Activated naive CD4-positive, alpha-beta T cell treated with anti-CD3 and anti-CD28 coated beads, Interleukin-2, amount 50 U/mL, for 24 hours (primary cell): ENCODE measurements at regions not wholly inside any gene's neighbourhood (a gene's known extent, or its start where the extent isn't known, plus 50 kb on each side); places are given as distances from the start of the nearest gene placed in this dataset.

Source experiments
- H3K27ac Mint-ChIP-seq: one replicate; pipeline ENCODE4 v1.8.0; 2021; ENCODE audit warnings: mild to moderate bottlenecking, mixed read lengths
- H3K27me3 Mint-ChIP-seq: one replicate; pipeline ENCODE4 v1.8.0; 2021; ENCODE audit warnings: mixed read lengths
- H3K36me3 Mint-ChIP-seq: one replicate; pipeline ENCODE4 v1.8.0; 2021; ENCODE audit warnings: mixed read lengths
- H3K4me1 Mint-ChIP-seq: one replicate; pipeline ENCODE4 v1.8.0; 2021; ENCODE audit warnings: mixed read lengths
- H3K4me3 Mint-ChIP-seq: one replicate; pipeline ENCODE4 v1.8.0; 2021; ENCODE audit warnings: mild to moderate bottlenecking, mixed read lengths
- H3K9me3 Mint-ChIP-seq: one replicate; pipeline ENCODE4 v1.8.0; 2021; ENCODE audit warnings: mixed read lengths

DNA sequence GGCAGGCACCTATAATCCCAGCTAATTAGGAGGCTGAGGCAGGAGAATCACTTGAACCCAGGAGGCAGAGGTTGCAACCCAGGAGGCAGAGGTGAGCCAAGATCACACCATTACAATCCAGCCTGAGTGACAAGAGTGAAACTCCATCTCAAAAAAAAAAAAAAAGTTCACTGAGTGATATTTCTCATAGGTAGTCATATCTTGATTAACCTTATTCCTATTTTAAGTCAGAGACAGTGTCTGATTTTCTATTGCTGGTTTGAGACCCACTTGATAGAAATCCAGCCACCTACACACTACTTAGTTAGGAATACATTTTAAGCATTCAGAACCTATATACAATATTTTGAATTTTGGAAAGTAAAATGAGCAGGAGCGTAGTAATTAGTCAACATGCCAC is 357.4 kb upstream of the ADGRL2 start:
- Mint-ChIP-seq H3K4me1 (no peaks in the 10 kb centered on the region), H3K27me3 (no peaks in the 10 kb centered on the region), H3K4me3 (no peak overlapping the region), H3K27ac (no peak overlapping the region), H3K36me3 (no peaks in the 10 kb centered on the region), H3K9me3 (no peaks in the 10 kb centered on the region)

DNA sequence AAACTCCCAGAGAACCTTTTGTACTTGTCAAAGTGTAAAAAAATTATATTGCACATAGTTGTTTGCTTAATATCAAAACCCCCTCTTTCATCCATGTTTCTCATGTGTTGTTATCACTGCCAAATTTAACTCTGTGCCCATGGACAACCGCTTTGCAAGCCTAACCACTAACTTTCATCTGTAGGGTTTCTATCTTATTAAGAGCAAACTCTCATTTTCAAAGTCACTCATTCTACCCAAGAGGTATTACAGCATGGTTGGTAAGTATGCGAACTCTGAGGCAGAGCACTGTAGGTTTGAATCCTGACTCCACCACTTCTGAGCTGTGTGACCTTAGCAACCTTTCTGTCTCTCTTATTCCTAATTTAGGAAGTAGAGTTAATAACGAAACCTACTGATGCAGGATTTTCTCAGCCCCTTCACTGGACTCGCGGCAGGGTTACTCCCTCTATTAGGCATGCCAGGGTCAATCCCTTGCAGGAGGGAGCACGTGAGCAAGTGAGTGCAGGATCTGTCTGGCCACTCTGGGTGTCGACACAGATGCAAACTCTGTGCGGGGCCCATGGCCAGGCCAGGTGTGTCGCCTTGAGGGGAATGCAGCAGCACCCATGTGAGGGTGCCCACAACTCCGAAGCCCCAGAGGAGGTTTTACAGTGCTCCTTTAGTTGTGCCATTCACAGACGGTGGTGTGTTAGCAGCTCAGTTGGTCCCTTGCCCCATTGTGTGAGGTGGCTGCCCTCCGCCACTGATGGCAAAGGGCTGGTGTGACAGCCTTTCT is 361.5 kb upstream of the ADGRL2 start:
- no peaks in the 10 kb centered on the region for H3K9me3 Mint-ChIP-seq
- H3K27ac Mint-ChIP-seq: no peak overlapping the region
- no peak overlapping the region for H3K4me3 Mint-ChIP-seq
- H3K36me3 Mint-ChIP-seq: no peaks in the 10 kb centered on the region
- no peaks in the 10 kb centered on the region for H3K27me3 Mint-ChIP-seq
- no peaks in the 10 kb centered on the region for H3K4me1 Mint-ChIP-seq

DNA sequence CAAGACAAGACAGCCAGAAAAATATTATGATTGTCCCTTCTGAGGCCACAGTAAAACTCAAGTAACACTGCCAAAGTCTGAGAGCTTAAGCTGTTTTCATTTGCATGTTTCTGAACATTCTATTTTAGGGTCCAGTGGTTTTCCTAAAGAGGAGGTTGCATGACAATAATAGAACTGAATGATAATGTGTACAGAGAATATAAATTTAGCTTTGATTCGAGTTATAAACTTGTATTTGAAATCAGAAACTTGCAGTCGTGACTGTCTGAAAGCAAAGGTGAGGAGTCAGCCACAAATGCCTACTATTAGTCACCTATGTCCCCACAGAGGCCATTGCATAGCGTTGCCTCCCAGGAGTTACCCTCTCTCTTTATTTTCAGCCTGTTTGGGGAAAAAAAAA is 363.1 kb upstream of the ADGRL2 start:
- H3K4me3 Mint-ChIP-seq: no peak overlapping the region

DNA sequence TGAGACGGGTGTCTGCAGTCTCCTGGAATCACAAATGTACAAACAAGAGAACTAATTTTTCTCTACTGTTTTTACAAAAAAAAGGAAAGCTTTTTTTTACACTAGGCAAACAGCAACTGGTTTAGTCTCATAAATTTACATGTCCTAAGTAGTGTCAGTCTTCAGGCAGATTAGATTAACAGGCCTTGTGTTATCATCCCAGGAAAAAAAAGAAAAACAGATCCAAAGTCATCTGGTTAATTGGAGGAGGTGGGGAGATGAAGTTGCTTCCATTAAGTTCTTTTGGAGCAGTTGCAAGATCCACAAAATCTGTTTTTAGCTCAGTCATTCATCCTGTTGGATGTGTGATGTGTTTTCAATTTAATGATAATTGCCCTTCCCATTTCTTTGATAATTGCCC is 363.5 kb upstream of the ADGRL2 start:
- Mint-ChIP-seq H3K36me3 (no peaks in the 10 kb centered on the region), H3K4me1 (no peaks in the 10 kb centered on the region), H3K9me3 (no peaks in the 10 kb centered on the region), H3K4me3 (no peak overlapping the region), H3K27me3 (no peaks in the 10 kb centered on the region), H3K27ac (no peak overlapping the region)

More for the DNA sequence above, 363.1 kb upstream of the ADGRL2 start:
- Mint-ChIP-seq H3K9me3 (no peaks in the 10 kb centered on the region), H3K27ac (no peak overlapping the region), H3K27me3 (no peaks in the 10 kb centered on the region), H3K36me3 (no peaks in the 10 kb centered on the region), H3K4me1 (no peaks in the 10 kb centered on the region)

DNA sequence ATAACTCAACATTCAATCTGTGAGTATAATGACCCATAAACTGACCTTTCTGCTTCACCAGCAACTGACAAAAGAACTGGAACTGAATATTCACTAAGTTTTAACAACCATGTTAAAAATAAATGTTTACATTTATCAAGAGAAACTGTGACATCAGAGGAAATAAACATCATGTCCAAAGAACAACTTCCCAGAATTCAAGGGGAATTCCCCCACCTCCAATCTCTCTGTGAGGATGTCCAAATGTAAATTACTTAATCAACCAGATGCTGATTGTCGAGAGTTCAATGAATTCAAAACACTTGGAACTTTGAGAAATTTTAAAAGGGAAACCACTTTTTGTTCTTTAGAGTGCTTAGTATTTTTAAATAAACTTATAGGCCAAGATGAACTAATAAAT is 365.6 kb upstream of the ADGRL2 start:
- H3K9me3 Mint-ChIP-seq: no peaks in the 10 kb centered on the region
- H3K4me3 Mint-ChIP-seq: no peak overlapping the region
- no peak overlapping the region for H3K27ac Mint-ChIP-seq
- no peaks in the 10 kb centered on the region for H3K36me3 Mint-ChIP-seq
- no peaks in the 10 kb centered on the region for H3K4me1 Mint-ChIP-seq
- H3K27me3 Mint-ChIP-seq: no peaks in the 10 kb centered on the region

DNA sequence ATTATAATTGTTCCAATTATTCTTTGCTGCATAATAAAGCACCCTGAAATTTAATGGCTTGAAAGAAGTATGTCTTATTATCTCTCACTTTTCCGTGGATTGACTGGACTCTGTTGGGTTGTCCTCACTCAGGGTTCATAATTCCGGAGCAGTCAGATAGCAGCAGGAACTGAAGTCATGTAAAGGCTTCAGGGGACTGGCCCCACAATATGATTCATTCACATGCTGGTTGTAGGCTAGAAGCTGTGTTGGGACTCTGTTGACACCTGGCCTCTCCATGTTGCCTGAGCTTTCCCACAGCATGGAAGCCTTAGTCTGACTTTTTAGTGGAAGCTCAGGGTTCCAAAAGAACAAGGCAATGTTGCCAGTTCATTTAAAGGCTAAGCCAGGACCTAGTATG is 367.1 kb upstream of the ADGRL2 start:
- Mint-ChIP-seq H3K27ac (no peak overlapping the region), H3K4me3 (no peak overlapping the region), H3K4me1 (no peaks in the 10 kb centered on the region), H3K9me3 (no peaks in the 10 kb centered on the region), H3K27me3 (no peaks in the 10 kb centered on the region), H3K36me3 (no peaks in the 10 kb centered on the region)

DNA sequence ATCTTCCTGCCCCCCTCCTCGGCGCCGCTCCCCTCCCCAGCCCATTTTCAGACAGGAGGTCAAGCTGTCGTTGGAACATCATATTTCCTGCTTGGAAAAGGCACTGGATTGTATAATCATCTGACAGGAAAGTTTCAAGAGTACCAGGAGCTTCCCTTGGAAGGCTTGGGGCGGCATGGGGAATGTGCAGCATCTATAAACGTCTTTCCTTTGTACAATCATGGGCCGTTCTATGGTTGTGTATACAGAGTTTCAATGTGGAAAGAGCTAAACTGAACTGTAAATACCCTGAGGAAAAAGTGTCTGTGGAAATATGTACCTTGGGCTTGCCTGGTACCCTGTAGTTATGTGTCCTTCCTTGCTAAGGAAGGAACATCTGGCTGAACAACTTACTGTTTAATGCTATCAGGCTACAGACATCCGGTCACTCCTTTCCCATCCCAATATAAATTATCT is 368.1 kb upstream of the ADGRL2 start:
- Mint-ChIP-seq H3K9me3 (no peaks in the 10 kb centered on the region), H3K27me3 (no peaks in the 10 kb centered on the region), H3K36me3 (no peaks in the 10 kb centered on the region), H3K4me3 (no peak overlapping the region), H3K4me1 (no peaks in the 10 kb centered on the region), H3K27ac (no peak overlapping the region)

DNA sequence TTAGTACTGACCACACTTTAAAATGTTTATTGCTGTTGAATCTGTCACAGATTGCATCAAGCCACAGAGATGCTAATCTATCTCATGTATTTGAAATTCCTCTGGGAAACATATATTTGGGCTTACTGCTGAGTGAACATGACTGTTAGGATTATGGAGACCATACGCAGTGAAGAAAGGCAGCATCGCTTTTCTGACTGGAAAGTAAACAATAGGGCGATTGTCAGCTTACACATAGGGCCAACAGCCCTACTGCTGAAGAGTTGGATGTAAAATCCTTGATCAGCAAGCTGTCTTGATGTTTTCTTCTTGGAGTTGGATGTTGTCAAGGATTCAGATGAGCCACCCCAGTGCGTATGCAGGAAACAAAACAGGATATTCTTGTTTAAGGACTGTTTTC is 368.7 kb upstream of the ADGRL2 start:
- Mint-ChIP-seq H3K9me3 (no peaks in the 10 kb centered on the region), H3K27me3 (no peaks in the 10 kb centered on the region), H3K4me1 (no peaks in the 10 kb centered on the region), H3K36me3 (no peaks in the 10 kb centered on the region), H3K27ac (no peak overlapping the region), H3K4me3 (no peak overlapping the region)

DNA sequence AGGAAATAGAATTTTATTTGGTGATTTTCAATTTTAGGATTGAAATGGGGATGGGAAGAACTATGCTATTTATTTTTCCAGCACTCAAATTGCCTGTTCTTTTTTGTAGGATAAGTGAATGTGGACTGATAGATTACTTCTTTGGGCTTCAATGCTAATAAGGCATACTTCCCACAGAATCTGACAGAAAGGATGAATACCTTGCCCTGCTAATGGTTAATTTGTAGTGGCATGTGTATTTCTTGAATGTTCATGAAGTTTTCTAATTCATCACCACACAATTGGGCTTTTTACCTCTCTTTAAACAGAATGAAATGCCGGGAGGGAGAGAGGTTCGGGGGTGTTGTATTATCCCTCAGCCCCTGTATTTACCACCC is 369.1 kb upstream of the ADGRL2 start:
- Mint-ChIP-seq H3K4me3 (no peak overlapping the region), H3K27me3 (no peaks in the 10 kb centered on the region), H3K4me1 (no peaks in the 10 kb centered on the region), H3K36me3 (no peaks in the 10 kb centered on the region), H3K9me3 (no peaks in the 10 kb centered on the region), H3K27ac (no peak overlapping the region)

DNA sequence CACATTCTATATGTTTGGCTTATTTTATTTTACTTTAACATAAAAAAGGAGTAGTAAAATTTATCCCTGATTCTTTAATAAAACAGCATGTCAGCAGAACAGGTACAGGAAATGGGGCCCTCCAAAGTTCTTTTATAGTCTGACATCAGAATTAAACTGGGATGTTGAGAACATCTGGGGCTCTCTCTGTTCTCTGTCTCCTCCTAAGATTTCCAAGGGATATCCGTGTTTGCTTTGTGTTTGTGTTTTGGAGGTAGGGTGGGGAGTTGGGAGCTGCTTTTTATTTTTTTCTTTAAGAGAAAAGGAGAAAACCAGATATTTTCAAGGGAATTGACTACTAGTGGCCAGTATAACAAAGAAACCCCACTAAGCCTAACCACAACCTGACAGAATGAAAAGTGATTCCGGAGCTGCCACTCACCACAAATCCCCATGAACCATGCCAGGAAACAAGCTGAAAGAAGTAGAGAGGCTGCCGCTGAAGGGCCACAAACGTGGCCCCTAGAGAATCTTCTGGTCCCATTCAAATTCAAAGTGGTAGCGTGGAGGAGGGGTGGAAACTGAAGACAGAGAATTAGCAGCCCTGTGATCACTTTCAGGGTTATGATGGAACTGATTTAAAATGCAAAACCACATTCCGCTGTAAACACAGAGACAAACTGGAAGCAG is 369.6 kb upstream of the ADGRL2 start:
- Mint-ChIP-seq H3K9me3 (no peaks in the 10 kb centered on the region), H3K36me3 (no peaks in the 10 kb centered on the region), H3K4me1 (no peaks in the 10 kb centered on the region), H3K27me3 (no peaks in the 10 kb centered on the region), H3K27ac (no peak overlapping the region), H3K4me3 (no peak overlapping the region)

DNA sequence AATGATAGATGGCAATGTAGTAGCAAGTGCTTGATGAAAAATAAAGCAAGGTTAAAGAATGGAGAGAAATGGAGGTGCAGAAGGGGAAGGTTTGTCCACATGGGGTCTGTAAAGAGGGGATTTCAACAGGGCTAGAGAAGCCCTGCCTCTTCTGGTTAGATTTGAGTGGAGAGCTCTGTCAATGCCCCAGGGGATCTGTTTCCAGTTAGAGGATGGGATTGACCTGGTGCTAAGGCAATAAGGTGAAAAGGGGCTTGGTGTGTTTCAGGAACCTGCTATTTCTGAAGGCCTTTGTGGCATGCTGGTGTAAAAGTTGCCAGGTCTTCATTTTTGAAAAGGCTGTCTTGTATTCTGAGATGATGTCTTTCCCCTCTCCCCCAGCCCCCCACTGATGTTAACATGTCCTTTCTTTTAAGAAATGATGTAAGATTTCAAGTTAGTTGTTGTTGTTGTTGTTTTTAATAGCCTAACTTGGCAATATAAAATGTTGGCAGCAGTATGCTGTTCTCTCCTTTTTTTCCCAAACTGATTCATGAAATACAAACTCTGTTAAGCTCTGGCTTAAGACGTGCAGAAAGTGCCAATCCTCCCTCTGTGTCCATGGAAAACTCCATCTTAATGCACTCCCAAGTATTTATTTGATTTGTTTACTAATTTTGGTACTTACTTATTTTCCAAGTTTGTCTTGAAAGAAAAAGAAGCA is 370.3 kb upstream of the ADGRL2 start:
- H3K36me3 Mint-ChIP-seq: no peaks in the 10 kb centered on the region
- H3K4me3 Mint-ChIP-seq: no peak overlapping the region
- no peaks in the 10 kb centered on the region for H3K9me3 Mint-ChIP-seq
- H3K27me3 Mint-ChIP-seq: no peaks in the 10 kb centered on the region
- no peak overlapping the region for H3K27ac Mint-ChIP-seq
- no peaks in the 10 kb centered on the region for H3K4me1 Mint-ChIP-seq

DNA sequence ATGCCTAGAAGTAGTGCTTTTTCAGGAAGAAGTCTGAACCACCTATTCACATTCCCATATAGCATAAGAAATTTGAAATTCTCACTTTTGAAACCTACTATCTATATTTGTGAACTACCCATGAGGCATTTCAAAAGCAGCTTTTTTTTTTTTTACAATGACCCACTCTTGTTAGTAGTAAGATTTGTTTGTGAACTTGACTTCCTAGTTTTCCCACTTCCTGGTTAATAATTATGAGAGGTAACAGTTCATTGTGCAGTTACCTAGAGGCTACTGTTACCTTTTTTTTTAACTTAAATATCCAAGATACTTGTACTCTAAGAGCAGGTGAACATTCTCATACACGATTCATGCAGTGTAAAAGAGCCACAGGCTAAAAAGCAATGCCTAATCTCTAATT is 371.7 kb upstream of the ADGRL2 start:
- Mint-ChIP-seq H3K27ac (no peak overlapping the region), H3K36me3 (no peaks in the 10 kb centered on the region), H3K9me3 (no peaks in the 10 kb centered on the region), H3K4me1 (no peaks in the 10 kb centered on the region), H3K4me3 (no peak overlapping the region), H3K27me3 (no peaks in the 10 kb centered on the region)

DNA sequence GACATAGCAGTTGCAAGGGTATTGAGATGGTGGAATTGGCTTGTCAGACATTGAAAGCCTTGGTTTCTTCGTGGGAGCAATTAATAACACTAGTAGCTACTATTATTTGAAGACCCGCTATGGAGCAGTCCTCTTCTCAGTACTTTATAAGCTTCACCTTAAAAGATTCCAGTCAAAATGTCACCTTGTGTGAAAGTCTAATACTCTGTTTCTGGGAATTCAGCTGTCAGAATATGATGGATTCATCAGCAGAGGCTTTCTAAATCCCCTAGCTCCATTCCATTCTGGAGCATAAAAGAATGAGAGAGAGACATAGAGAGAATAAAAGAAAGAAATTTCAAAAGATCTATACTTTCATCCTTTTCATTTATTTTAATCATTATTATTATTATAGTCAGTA is 375.9 kb upstream of the ADGRL2 start:
- no peaks in the 10 kb centered on the region for H3K36me3 Mint-ChIP-seq
- H3K4me3 Mint-ChIP-seq: no peak overlapping the region
- H3K27ac Mint-ChIP-seq: no peak overlapping the region
- no peaks in the 10 kb centered on the region for H3K27me3 Mint-ChIP-seq
- no peaks in the 10 kb centered on the region for H3K9me3 Mint-ChIP-seq
- H3K4me1 Mint-ChIP-seq: no peaks in the 10 kb centered on the region

DNA sequence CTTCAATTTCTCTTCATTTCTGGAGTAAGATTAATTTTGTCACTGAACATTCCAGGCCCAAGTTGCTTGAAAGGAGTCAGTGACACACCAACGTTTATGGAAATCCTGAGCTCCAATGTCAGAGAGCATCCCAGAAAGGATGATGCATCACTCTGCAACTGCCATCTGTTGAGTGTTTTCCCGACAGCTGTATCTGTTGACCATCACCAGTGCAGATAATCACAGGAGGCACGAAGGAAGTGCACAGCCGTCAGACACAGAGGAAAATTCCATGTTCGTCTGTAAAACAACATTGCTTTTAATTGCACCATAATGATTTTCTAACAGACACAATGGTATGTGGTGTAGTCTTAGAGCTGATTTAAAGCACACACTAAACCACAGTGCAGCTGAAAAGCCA is 376.7 kb upstream of the ADGRL2 start:
- no peaks in the 10 kb centered on the region for H3K4me1 Mint-ChIP-seq
- H3K9me3 Mint-ChIP-seq: no peaks in the 10 kb centered on the region
- no peak overlapping the region for H3K27ac Mint-ChIP-seq
- H3K4me3 Mint-ChIP-seq: no peak overlapping the region
- no peaks in the 10 kb centered on the region for H3K27me3 Mint-ChIP-seq
- H3K36me3 Mint-ChIP-seq: no peaks in the 10 kb centered on the region

DNA sequence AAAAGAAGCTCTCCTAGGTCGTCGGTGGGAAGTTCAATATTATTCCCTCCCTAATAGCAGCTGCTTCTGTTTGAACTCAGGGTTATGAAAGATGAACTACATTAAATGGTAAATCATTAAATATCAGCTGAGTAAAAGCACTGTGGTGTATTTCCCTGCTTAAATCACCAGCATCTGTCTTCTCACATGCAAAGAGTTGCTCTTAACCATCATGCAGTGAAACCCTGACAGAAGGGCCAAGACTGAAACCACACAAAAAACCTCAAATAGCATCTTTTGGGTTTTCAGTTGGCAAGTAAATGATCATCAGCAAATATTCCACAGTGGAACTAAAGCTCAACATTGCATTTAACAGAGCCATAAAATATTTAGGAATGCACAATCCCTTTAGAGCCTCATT is 380.0 kb upstream of the ADGRL2 start:
- H3K36me3 Mint-ChIP-seq: no peaks in the 10 kb centered on the region
- H3K27ac Mint-ChIP-seq: no peak overlapping the region
- no peaks in the 10 kb centered on the region for H3K4me1 Mint-ChIP-seq
- no peaks in the 10 kb centered on the region for H3K9me3 Mint-ChIP-seq
- no peaks in the 10 kb centered on the region for H3K27me3 Mint-ChIP-seq
- no peak overlapping the region for H3K4me3 Mint-ChIP-seq

DNA sequence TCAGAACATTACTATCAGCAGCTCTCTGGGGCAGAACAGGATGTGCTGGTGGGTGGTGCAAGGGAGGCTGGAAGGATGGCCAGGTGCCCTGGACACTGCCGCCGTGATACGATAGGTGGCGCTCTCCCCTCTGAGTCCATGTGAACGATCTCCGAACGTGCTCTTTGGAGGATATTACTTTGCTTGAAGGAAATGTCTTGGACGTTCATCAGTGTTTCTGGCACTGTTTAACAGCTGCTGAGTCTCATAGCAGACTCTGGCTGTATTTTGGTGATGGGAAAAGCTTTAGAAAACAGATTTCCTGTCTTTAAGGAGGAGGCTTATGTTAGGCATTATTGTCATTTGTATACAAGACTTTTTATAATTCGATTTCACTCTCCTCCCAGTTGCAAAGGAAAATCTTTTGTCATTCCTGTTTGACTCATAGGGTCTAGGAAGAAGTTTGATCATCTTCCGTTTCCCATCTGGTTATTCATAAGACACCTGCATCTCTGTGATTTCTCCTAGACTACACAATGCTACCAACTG is 386.2 kb upstream of the ADGRL2 start:
- Mint-ChIP-seq H3K36me3 (no peaks in the 10 kb centered on the region), H3K27me3 (no peaks in the 10 kb centered on the region), H3K4me1 (no peaks in the 10 kb centered on the region), H3K9me3 (no peaks in the 10 kb centered on the region), H3K27ac (no peak overlapping the region), H3K4me3 (no peak overlapping the region)
